Ovary (tissue), 3 donors: ENCODE measurements at regions not wholly inside any gene's neighbourhood (a gene's known extent, or its start where the extent isn't known, plus 50 kb on each side); places are given as distances from the start of the nearest gene placed in this dataset.

Experiments
- POLR2A ChIP-seq: fragments of 450-650 bp; IDR thresholded peaks from one replicate; pipeline ENCODE4 v1.6.1; 2017; ENCODE audit warnings: antibody characterized with exemption, mild to moderate bottlenecking, moderate library complexity
- TF ChIP-seq, protein P1 (sequence below), 3 donors: fragments of 450-650 bp in 2 of 3; fragments of 200-600 bp in 1 of 3; IDR thresholded peaks; one replicate each; pipeline versions ENCODE4 v1.5.1 to v1.8.0; 2016 to 2022; ENCODE audit warnings: antibody characterized with exemption in 3 of 3, mild to moderate bottlenecking in 1 of 3
- donor health status: DM: no; HTN: no; CAD: no.

- TF ChIP-seq, protein P1, sequence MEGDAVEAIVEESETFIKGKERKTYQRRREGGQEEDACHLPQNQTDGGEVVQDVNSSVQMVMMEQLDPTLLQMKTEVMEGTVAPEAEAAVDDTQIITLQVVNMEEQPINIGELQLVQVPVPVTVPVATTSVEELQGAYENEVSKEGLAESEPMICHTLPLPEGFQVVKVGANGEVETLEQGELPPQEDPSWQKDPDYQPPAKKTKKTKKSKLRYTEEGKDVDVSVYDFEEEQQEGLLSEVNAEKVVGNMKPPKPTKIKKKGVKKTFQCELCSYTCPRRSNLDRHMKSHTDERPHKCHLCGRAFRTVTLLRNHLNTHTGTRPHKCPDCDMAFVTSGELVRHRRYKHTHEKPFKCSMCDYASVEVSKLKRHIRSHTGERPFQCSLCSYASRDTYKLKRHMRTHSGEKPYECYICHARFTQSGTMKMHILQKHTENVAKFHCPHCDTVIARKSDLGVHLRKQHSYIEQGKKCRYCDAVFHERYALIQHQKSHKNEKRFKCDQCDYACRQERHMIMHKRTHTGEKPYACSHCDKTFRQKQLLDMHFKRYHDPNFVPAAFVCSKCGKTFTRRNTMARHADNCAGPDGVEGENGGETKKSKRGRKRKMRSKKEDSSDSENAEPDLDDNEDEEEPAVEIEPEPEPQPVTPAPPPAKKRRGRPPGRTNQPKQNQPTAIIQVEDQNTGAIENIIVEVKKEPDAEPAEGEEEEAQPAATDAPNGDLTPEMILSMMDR (IDR thresholded peaks at IDR 0.05), result no peak
- no peak for TF ChIP-seq POLR2A
Observed at GRCh38 chr1:4056989-4057388, 156.9 kb upstream of the C1orf174 start.
